Osteoblast (primary cell): ENCODE measurements at regions not wholly inside any gene's neighbourhood (a gene's known extent, or its start where the extent isn't known, plus 50 kb on each side); places are given as distances from the start of the nearest gene placed in this dataset.

Experiments
- DNase-seq: peaks from one replicate; pipeline ENCODE4 v3.0.0; 2011; ENCODE audit warnings: low spot score, mixed read lengths; ENCODE audit not compliant: insufficient read length; ENCODE audit errors: missing footprints
- H2AFZ ChIP-seq: 2 replicates; pipeline ENCODE4 v1.6.0; 2011; ENCODE audit warnings: mild to moderate bottlenecking, low read length
- H3K27ac ChIP-seq: 2 replicates; pipeline ENCODE4 v1.5.1; 2011; ENCODE audit warnings: mild to moderate bottlenecking, low read depth, low read length, moderate library complexity
- H3K27me3 ChIP-seq: 2 replicates; pipeline ENCODE4 v1.6.0; 2012; ENCODE audit warnings: mild to moderate bottlenecking, control low read depth, inconsistent platforms, low read length, moderate library complexity; ENCODE audit not compliant: insufficient read depth
- H3K36me3 ChIP-seq: 2 replicates; pipeline ENCODE4 v1.5.1; 2011; ENCODE audit warnings: mild to moderate bottlenecking, low read length, control low read depth, moderate library complexity; ENCODE audit not compliant: insufficient read depth
- H3K4me1 ChIP-seq: 2 replicates; pipeline ENCODE4 v1.5.1; 2011; ENCODE audit warnings: mild to moderate bottlenecking, low read length, control low read depth, moderate library complexity; ENCODE audit not compliant: insufficient read depth
- H3K4me2 ChIP-seq: 2 replicates; pipeline ENCODE4 v1.6.0; 2011; ENCODE audit warnings: mild to moderate bottlenecking, low read length; ENCODE audit not compliant: insufficient read depth
- H3K4me3 ChIP-seq: fragments of 200-600 bp; sonication (generic); 3 replicates; pipeline ENCODE4 v1.5.1; 2012; ENCODE audit warnings: mild to moderate bottlenecking, low read length, inconsistent platforms; ENCODE audit not compliant: insufficient read depth
- H3K79me2 ChIP-seq: 2 replicates; pipeline ENCODE4 v1.6.0; 2012; ENCODE audit warnings: mild to moderate bottlenecking, low read length, control low read depth, inconsistent platforms; ENCODE audit not compliant: insufficient read depth
- H3K9me3 ChIP-seq: 2 replicates; pipeline ENCODE4 v1.5.1; 2011; ENCODE audit warnings: low read depth, low read length, control low read depth
- H4K20me1 ChIP-seq: 2 replicates; pipeline ENCODE4 v1.6.0; 2012; ENCODE audit warnings: mild to moderate bottlenecking, low read length, control low read depth; ENCODE audit not compliant: insufficient read depth
- TF ChIP-seq, protein P1 (sequence below): IDR thresholded peaks from 2 replicates; pipeline ENCODE4 v1.5.1; 2011; ENCODE audit warnings: mild to moderate bottlenecking, low read depth, low read length, moderate library complexity; ENCODE audit errors: extremely low read depth

DNA sequence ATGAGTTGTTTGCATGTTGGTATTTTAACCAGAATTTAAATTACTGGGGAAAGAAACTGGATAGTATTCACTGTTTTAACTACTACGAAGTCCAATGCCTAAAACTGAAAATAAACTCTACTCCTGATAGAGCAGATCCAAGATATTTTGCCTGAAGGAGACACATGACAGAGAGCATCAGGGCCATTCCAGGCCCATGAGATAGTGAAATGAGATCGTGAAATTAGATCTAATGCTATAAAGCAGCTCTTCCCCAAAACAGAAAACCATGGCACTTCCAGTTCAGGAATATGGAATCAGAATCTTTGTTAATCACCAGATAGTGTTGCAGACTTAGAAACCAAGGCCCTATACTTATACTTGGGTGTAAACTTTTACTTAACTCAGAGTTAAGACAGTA is 124.3 kb upstream of the CACNA2D1 start:
- peak overlapping the region; percentile 60 for H2AFZ ChIP-seq
- no peaks in the 10 kb centered on the region for H4K20me1 ChIP-seq
- H3K79me2 ChIP-seq = no peaks in the 10 kb centered on the region
- no peaks in the 10 kb centered on the region for H3K27me3 ChIP-seq
- no peak overlapping the region for H3K4me3 ChIP-seq
- DNase-seq = no peak
- peak overlapping the region; percentile 3 for H3K27ac ChIP-seq
- H3K4me2 ChIP-seq = peak overlapping the region; percentile 18
- TF ChIP-seq, protein P1, sequence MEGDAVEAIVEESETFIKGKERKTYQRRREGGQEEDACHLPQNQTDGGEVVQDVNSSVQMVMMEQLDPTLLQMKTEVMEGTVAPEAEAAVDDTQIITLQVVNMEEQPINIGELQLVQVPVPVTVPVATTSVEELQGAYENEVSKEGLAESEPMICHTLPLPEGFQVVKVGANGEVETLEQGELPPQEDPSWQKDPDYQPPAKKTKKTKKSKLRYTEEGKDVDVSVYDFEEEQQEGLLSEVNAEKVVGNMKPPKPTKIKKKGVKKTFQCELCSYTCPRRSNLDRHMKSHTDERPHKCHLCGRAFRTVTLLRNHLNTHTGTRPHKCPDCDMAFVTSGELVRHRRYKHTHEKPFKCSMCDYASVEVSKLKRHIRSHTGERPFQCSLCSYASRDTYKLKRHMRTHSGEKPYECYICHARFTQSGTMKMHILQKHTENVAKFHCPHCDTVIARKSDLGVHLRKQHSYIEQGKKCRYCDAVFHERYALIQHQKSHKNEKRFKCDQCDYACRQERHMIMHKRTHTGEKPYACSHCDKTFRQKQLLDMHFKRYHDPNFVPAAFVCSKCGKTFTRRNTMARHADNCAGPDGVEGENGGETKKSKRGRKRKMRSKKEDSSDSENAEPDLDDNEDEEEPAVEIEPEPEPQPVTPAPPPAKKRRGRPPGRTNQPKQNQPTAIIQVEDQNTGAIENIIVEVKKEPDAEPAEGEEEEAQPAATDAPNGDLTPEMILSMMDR = no peak
- no peaks in the 10 kb centered on the region for H3K9me3 ChIP-seq
- peaks cover 27% of the 10 kb centered on the region for H3K4me1 ChIP-seq
- H3K36me3 ChIP-seq = no peaks in the 10 kb centered on the region

DNA sequence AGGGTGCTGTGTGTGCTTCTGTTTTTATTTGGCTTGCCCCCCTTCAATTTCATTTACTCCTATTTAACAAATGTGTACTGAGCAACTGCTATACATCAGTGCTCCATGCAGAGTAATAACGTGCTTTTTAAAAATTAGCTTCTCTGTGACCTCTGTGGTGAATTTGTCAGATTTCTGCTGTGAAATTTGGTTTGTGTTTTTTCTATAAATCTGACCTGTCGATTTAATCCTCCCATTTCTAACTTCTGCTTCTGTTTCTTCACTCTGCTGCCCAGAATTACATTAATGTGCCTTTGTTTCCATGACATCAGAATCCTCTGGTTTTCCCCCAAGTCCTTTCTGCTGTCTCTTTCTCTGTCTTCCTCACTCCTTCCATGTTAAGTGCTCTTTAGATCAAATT is 123.8 kb upstream of the CACNA2D1 start:
- DNase-seq = no peak
- H3K27ac ChIP-seq = peak overlapping the region; percentile 13
- no peak overlapping the region for H3K4me2 ChIP-seq
- H2AFZ ChIP-seq = peak overlapping the region; percentile 60
- no peaks in the 10 kb centered on the region for H3K27me3 ChIP-seq
- peaks cover 32% of the 10 kb centered on the region for H3K4me1 ChIP-seq
- H3K9me3 ChIP-seq = no peaks in the 10 kb centered on the region
- H3K4me3 ChIP-seq = no peak overlapping the region
- no peaks in the 10 kb centered on the region for H4K20me1 ChIP-seq
- H3K79me2 ChIP-seq = no peaks in the 10 kb centered on the region
- TF ChIP-seq, protein P1 = no peak
- H3K36me3 ChIP-seq = no peaks in the 10 kb centered on the region

DNA sequence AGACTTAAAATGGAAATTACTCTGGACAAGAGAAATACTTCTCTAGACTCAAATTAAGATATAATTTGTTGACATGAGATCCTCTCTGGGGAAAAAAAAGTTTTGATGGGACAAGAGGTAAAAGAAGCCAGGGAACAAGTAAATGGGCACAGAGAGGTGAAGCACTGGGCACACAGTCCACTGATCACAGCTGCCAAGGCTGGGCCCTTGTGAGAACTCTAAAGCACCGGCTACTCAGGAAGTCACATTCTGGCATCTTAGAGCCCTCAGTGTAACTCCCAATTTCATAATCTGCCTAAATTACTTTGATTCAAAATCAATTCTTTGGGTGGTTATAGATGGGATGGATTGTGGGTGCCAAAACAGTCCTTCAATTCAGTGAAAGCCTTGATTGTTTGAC is 123.2 kb upstream of the CACNA2D1 start:
- DNase-seq = no peak
- no peaks in the 10 kb centered on the region for H4K20me1 ChIP-seq
- no peaks in the 10 kb centered on the region for H3K79me2 ChIP-seq
- no peak overlapping the region for H3K4me3 ChIP-seq
- H3K4me2 ChIP-seq = no peak overlapping the region
- no peaks in the 10 kb centered on the region for H3K9me3 ChIP-seq
- H3K27ac ChIP-seq = peak overlapping the region; percentile 13
- no peaks in the 10 kb centered on the region for H3K36me3 ChIP-seq
- H3K4me1 ChIP-seq = peaks cover 35% of the 10 kb centered on the region
- TF ChIP-seq, protein P1 = no peak
- peak overlapping the region; percentile 60 for H2AFZ ChIP-seq
- no peaks in the 10 kb centered on the region for H3K27me3 ChIP-seq

DNA sequence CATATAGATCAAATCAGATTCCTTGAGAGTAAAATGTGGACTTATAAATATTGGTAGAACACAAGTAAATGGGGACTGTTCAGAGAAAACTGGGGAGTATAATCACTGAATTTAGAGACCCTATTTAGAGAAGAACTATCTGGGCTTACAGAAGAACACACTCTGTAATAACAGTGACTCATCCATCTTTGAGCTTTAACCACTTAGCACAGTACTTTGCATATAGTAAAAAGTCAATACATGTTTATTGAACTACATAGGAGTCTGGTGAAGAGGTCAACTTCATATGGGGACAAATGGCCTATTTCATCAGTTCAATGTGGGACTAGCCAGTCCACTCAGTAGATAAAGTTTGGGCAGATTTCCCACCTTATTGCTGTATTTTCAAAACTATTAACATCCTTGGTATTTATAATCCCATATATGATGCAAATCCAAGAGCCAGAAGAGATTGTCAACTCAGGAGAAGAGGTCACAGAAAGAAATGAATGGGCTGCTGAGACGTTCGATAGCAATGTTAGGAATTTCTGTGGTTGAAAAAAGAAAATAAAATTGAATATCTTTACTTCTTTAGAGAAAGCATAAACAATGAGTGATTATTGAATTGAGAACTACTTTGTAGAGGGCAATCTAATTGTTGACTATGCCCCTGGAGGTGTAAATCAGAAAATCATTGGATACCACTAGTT is 119.3 kb upstream of the CACNA2D1 start:
- Histone ChIP-seq H3K9me3 (no peaks in the 10 kb centered on the region), H4K20me1 (no peaks in the 10 kb centered on the region), H3K4me1 (peaks cover 46% of the 10 kb centered on the region), H3K36me3 (no peaks in the 10 kb centered on the region), H2AFZ (no peak overlapping the region), H3K27me3 (no peaks in the 10 kb centered on the region), H3K79me2 (no peaks in the 10 kb centered on the region), H3K4me2 (peak overlapping the region; percentile 42), H3K27ac (peak overlapping the region; percentile 66), H3K4me3 (no peak overlapping the region)
- DNase-seq = no peak
- TF ChIP-seq, protein P1 = peak; percentile 7
